Stromal cell of bone marrow (primary cell): ENCODE measurements at regions not wholly inside any gene's neighbourhood (a gene's known extent, or its start where the extent isn't known, plus 50 kb on each side); places are given as distances from the start of the nearest gene placed in this dataset.
"Not testable (repeated sequence)": the region's sequence is repeated elsewhere in the genome, so short reads cannot be mapped to it uniquely, and the experiment has no call there.

Experiments used
- DNase-seq: peaks from one replicate; pipeline ENCODE4 v3.0.0-alpha.2; 2012; ENCODE audit warnings: low read depth

- DNase-seq, result no peak
Measured at GRCh38 chr10:63920926-63921325, 399.7 kb downstream of the REEP3 start.

DNA sequence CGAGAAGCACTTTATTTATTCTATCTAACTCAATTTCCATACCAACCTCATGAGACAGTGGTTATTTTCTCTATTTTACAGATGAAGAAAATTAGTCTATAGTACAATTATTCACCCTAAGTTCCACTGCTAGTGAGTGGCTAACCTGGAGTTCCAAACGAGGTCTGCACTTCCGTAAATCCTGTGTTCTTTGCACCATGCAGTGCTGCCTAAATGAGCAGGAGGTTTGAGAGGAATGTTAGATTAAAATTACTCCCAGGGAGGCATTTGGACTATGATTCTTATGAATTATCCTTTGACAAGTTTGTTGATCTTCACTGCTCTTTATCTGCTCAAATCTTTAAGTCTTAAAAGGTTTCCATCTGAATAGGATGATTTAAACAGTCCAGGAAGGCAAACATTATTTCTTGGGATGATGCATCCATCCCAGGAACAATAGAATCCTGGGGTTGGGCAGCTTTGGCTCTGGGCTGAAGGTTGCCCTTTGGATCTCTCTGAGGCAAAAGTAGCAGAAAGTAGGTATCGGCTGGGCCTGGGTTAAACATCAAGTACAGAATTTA lies 400.8 kb downstream of the REEP3 start:
- no peak for DNase-seq

- DNase-seq, result no peak
Measured at GRCh38 chr10:63922468-63923284, 401.5 kb downstream of the REEP3 start.

DNA sequence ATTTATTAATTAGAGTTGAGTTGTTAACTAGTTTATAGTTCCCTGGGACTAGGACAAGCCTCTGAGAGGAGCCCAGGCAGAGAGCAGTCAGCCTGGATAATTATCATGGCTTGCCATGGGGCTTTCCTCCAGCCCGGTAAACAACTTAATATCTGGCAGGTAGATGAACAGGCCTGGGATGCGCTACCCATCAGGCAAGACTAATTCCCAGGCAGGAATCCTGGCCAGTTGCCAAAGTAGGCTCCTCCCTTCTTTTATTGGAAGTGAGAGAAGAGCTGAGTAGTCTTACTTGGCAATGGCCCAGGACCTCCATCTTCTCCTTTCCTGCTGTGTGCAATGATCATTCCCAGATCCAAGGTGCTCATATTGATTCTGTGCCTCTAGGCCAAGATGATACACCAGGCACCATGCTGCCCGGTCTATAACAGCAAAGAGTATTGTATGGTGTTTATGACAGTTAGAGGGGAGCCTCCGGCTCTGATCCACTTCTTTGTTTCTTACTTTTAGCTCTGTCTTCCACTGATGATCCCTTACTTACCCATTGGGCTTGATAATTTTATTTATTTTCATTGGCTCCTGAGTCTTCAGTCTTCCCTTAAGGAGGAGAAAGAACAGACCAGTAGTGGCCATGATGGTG lies 408.7 kb downstream of the REEP3 start:
- DNase-seq, result no peak

- DNase-seq, result no peak
Measured at GRCh38 chr10:63930584-63930983, 409.4 kb downstream of the REEP3 start.

GRCh38 chr10:63935705-63936104 lies 414.5 kb downstream of the REEP3 start:
- no peak for DNase-seq

- no peak for DNase-seq
Measured at GRCh38 chr10:63940277-63940922, 419.2 kb downstream of the REEP3 start.

DNA sequence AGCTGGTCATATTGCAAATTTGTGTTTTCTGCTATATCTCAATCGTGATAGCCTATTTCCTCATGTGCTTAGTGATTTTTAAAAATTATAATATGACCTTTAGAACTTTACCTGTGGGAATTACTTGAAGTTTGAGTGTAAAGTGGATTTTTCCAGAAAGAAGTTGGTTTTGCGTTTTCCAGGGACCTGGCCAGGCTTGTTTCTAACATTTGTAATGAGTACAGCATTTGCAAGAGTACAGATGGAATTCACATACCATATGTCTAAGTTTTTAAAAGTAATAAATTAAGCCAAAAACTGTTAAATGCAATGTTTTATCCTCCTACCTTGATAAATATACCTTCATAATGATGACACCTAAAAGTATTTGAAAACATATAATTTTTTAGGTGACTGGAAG lies 443.2 kb downstream of the REEP3 start:
- DNase-seq, result no peak

DNA sequence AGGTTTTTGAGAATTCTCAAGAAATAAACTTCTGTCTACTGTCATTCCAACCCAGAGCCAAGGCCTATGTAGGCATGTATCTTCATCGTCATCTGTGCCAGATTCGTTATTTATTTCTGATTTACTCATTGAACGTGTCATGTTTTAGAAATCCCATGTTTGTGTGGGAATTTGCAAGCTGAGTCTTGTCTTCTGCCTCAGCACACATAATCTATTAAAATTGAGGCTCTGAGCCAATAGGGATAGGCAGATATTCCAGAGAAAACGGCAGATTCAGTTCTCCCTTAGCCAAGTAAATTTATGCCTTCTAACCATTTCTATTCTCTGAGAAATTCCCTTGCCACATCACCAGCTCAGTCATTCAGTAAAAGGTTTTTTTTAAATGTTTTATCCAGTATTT lies 444.6 kb downstream of the REEP3 start:
- no peak for DNase-seq

DNA sequence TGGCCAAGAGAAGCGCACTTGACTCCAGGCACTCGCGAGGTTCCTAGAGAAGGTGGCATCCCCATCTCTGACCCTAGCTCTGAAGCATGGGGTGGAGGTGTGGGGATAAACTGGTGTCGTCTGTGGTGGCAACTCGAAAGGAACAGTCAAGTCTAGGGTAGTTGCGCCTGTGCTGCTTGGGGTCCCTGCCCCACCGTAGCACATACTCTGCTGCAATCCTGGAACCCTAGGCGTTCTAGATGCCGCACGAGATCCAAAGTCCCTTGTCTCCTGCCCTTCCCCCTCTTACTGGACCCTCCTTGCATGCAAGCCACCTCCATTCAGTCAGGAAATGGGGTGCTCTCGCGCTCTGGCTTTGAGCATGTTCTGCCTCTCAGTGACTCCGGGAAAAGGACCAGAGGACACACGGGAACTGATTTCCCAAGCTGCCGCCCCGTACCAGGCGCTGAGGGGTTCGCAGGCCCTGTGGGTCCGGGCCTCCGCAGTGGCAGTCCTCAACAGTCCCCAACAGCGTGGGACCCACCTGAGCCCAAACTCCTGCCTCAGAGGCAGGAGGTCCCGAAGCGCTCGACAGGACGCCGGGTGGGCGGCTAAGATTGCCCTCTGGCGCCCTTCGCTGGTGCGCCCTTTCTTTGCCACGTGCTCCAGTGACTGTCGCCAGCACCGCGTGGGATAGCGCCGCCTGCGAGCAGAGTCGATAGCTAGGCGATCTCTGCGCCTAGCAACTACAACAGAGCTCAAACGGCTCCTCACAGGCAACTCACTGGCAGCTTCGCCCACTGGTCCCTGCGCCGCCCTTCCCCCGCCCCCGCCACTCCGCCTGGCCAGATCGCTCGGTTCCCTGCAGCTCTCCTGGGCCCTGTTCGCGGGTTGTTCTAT lies 452.0 kb downstream of the REEP3 start:
- no peak for DNase-seq

DNA sequence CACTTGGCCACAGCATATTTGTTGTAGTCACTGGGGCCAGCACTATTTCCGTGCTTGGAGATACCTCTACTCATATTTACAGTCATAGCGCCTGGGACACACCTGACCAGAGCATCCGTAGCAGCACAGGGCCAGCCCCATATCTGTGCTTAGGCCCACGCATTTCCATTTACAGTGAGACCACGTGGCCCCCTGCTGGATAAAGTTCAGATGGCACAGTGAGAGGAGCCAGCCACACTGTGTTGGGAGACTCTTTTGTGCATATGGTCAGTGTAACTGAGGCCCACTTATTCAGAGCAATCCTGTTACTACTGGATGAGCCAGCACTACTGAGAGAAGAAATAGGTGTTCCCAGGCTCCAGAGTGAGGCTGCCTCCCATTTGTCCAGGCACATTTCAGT lies 455.3 kb downstream of the REEP3 start:
- peak; percentile 17 for DNase-seq

- peak; percentile 15 for DNase-seq
Measured at GRCh38 chr10:63977329-63977923, 456.2 kb downstream of the REEP3 start.

GRCh38 chr10:63980870-63981269 lies 459.7 kb downstream of the REEP3 start:
- not testable (repeated sequence) for DNase-seq

DNA sequence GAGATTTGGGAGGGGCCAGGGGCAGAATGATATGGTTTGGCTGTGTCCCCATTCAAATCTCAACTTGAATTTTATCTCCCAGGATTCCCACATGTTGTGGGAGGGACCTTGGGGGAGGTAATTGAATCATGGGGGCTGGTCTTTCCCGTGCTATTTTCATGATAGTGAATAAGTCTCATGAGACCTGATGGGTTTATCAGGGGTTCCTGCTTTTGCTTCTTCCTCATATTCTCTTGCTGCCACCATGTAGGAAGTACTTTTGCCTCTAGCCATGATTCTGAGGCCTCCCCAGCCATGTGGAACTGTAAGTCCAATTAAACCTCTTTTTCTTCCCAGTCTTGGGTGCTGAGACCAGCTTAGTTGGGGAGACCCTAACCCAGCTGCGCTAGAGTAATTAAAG lies 462.9 kb downstream of the REEP3 start:
- DNase-seq, result not testable (repeated sequence)

GRCh38 chr10:63986536-63986935 lies 465.3 kb downstream of the REEP3 start:
- DNase-seq, result no peak

DNA sequence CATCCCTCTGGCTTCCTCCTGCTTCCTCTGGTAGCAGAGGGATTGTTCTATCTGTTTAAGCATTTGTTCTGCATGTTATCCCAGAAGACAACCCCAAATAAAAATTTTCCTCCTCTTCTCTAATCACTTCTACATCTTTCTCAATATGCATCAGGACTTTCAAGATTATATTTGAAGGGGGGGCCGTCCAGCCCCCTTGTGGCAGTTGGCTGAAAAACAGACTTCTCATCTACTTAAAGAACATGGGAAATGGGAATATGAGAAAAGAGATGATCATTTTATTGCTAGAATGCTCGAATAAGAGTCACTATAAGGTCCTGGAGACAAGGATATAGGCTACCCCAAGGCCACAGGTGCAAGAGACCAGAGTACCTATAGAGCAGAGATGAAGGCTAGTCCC lies 466.0 kb downstream of the REEP3 start:
- DNase-seq, result no peak

DNA sequence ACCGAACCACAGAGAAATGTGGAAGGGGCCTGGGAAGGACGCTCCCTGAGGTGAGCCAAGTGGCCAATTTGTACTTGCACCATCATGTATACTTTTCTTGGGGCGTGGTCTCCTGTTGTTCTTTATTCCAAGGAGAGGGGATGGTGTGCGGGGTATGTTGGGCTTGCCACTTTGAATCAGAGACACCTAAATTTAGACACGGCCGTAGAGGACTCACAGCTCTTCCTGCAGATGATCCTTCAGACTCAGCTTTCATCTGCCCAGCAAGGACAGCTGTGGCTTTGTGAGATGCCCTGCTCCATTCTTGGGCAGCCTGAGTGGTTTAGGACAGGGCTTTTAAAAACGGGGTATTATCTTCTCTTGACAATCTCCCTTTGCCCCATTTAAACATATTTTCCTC lies 473.2 kb downstream of the REEP3 start:
- no peak for DNase-seq

DNA sequence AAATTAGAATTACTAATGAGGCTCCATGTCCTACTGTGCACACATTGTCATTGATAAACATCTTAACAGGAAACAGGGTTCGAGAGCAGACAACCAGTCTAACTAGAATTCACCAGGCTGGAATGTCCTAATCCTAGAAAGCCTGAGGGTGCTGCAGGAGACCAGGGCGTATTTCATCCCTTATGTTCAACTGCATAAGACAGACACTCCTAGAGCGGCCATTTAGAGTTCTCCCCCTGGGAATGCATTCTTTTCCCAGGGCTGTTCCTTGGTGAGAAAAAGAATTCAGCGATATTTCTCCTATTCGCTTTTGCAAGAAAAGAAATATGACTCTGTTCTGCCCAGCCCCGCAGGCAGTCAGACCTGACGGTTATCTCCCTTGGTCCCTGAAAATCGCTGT lies 486.0 kb downstream of the REEP3 start:
- DNase-seq, result no peak

DNA sequence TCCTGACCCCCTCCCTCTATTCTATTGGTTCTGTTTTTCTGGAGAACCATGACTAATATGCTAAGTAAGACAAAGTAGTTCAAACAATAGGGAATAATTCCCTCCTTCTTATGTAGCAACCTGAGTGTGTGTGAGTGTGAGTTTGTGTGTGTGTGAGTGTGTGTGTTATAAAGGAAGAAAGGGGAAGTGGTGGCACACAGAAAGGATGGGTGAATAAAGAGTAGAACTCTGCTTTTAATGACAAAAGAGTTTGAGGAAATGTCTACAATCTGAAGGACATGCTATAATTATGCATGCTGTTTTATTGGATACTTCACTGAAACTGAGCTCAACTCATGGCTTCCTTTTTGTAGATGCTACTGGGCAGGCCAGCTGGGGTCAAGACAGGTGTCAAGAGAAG lies 489.5 kb downstream of the REEP3 start:
- no peak for DNase-seq

DNA sequence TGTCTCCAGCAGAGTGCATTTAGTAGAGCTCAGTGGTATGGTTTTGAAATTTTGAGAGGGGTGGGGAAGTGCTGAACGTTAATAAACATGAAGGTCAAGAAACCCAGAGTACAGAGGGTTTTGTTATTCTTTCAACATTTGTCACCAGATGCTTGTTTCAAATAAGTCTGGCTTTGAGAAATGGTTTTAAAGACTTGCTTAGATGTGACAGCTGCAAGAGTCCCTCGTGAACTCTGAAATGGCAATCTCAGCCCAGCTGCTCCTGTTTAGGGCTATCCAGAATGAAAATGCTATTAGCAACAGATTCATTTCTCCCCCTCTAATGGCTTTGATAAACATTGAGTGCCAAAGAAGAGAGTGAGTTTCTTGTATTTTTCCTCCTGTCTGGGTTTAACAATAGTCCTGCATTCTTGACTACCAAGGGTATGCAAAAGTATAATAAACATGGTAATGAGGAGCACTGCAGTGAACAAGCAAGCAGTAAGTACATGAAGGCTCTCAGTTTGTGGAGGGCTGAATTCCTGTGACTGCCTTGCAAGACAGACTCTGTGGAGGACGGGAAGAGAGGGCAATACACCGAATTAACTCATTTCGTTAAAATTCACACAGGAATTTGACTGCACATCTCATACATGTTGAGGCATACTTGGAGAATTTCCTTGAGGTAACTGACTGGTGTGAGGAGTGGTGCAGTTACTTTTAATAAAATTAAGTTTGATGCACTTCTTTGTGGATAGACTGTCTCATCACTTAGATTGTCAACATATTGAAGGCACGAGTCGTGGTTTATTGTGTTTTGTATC lies 490.9 kb downstream of the REEP3 start:
- no peak for DNase-seq

DNA sequence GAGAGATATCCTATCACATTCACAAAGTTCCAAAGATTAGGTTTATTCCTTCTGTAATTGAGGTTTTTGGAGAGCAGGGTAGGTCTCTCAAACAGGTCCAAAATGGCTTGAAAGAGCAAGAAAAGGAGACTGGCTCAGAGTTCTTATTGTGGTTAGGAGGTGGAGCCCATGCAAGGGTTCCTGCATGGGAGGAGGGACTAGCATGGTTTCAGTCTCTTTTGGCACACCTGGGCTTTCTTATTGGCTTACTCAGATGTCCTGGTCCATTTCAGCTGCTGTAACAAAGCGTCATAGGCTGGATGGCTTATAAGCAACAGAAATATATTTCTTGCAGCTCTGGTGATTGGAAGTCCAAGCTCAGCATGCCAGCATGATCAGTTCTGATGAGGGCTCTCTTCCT lies 493.1 kb downstream of the REEP3 start:
- DNase-seq, result no peak
